Liver (tissue), 8 donors: ENCODE measurements at regions not wholly inside any gene's neighbourhood (a gene's known extent, or its start where the extent isn't known, plus 50 kb on each side); places are given as distances from the start of the nearest gene placed in this dataset.

ENCODE experiments used
- DNase-seq: peaks from one replicate; pipeline ENCODE4 v3.0.0-alpha.2; 2017; ENCODE audit warnings: low spot score
- H3K27ac ChIP-seq, 2 donors: one replicate each; pipeline ENCODE4 v1.7.0; 2013; ENCODE audit warnings: inconsistent platforms in 2 of 2, low read length in 2 of 2, control low read depth in 1 of 2, low read depth in 1 of 2, mild to moderate bottlenecking in 1 of 2
- H3K27me3 ChIP-seq, 4 donors: one replicate each; pipeline versions ENCODE4 v1.6.1 to v1.7.0; 2013; ENCODE audit warnings: low read length in 3 of 4, inconsistent platforms in 1 of 4, mild to moderate bottlenecking in 1 of 4, moderate library complexity in 1 of 4; ENCODE audit not compliant: control insufficient read depth in 4 of 4, insufficient read depth in 4 of 4
- H3K36me3 ChIP-seq, 4 donors: one replicate each; pipeline versions ENCODE4 v1.6.1 to v1.7.0; 2013; ENCODE audit warnings: low read length in 3 of 4, mild to moderate bottlenecking in 3 of 4, low read depth in 1 of 4, moderate library complexity in 1 of 4; ENCODE audit not compliant: control insufficient read depth in 4 of 4, insufficient read depth in 3 of 4
- H3K4me1 ChIP-seq, 4 donors: one replicate each; pipeline versions ENCODE4 v1.6.1 to v1.7.0; 2013; ENCODE audit warnings: low read length in 3 of 4, mild to moderate bottlenecking in 3 of 4, moderate library complexity in 1 of 4; ENCODE audit not compliant: control insufficient read depth in 4 of 4, insufficient read depth in 4 of 4
- H3K4me3 ChIP-seq, 3 donors: one replicate each; pipeline versions ENCODE4 v1.6.1 to v1.7.0; 2013; ENCODE audit warnings: low read length in 3 of 3, control low read depth in 1 of 3, low read depth in 1 of 3, mild to moderate bottlenecking in 1 of 3
- H3K9ac ChIP-seq, 2 donors: one replicate each; pipeline ENCODE4 v1.7.0; 2013; ENCODE audit warnings: low read length in 2 of 2, mild to moderate bottlenecking in 2 of 2, moderate library complexity in 2 of 2, control low read depth in 1 of 2, low read depth in 1 of 2
- H3K9me3 ChIP-seq, 4 donors: one replicate each; pipeline versions ENCODE4 v1.6.1 to v1.7.0; 2013; ENCODE audit warnings: low read length in 3 of 4; ENCODE audit not compliant: control insufficient read depth in 4 of 4
- EGR1 ChIP-seq, 2 donors: IDR thresholded peaks; 2 replicates each; pipeline ENCODE4 v1.6.1; 2016 to 2018; ENCODE audit warnings: antibody characterized with exemption in 2 of 2, low read depth in 2 of 2
- FOXA1 ChIP-seq: IDR thresholded peaks from 2 replicates; pipeline ENCODE4 v1.6.1; 2016; ENCODE audit warnings: antibody characterized with exemption
- FOXA2 ChIP-seq: IDR thresholded peaks from 2 replicates; pipeline ENCODE4 v1.6.1; 2016; ENCODE audit warnings: antibody characterized with exemption
- GABPA ChIP-seq, 2 donors: IDR thresholded peaks in 1 of 2; conservative IDR thresholded peaks in 1 of 2; 2 replicates each; pipeline ENCODE4 v1.6.1; 2016; ENCODE audit warnings: antibody characterized with exemption in 2 of 2, mild to moderate bottlenecking in 1 of 2, moderate library complexity in 1 of 2
- HNF4A ChIP-seq, 2 donors: conservative IDR thresholded peaks; 2 replicates each; pipeline ENCODE4 v1.6.1; 2016; ENCODE audit warnings: antibody characterized with exemption in 2 of 2, mild to moderate bottlenecking in 2 of 2
- HNF4G ChIP-seq: IDR thresholded peaks from 2 replicates; pipeline ENCODE4 v1.6.1; 2016; ENCODE audit warnings: antibody characterized with exemption
- JUND ChIP-seq, 2 donors: IDR thresholded peaks; 2 replicates each; pipeline ENCODE4 v1.6.1; 2016; ENCODE audit warnings: antibody characterized with exemption in 2 of 2
- NR2F2 ChIP-seq: IDR thresholded peaks from 2 replicates; pipeline ENCODE4 v1.6.1; 2016; ENCODE audit warnings: antibody characterized with exemption
- RAD21 ChIP-seq, 2 donors: IDR thresholded peaks; 2 replicates each; pipeline ENCODE4 v1.6.1; 2016; ENCODE audit warnings: antibody characterized with exemption in 2 of 2, mild to moderate bottlenecking in 2 of 2
- RXRA ChIP-seq, 2 donors: IDR thresholded peaks; 2 replicates each; pipeline ENCODE4 v1.6.1; 2017 to 2018; ENCODE audit warnings: antibody characterized with exemption in 2 of 2, mild to moderate bottlenecking in 1 of 2
- SP1 ChIP-seq: IDR thresholded peaks from 2 replicates; pipeline ENCODE4 v1.6.1; 2018; ENCODE audit warnings: antibody characterized with exemption, mild to moderate bottlenecking
- YY1 ChIP-seq: IDR thresholded peaks from 2 replicates; pipeline ENCODE4 v1.6.1; 2016; ENCODE audit warnings: antibody characterized with exemption, mild to moderate bottlenecking
- WGBS: extraction: QIAGEN DNeasy Blood & Tissue Kit; methylation state at CpG from one replicate; pipeline ENCODE4 v1.1.7; 2013; 5-methylcytosine and 5-hydroxymethylcytosine counted together
- TF ChIP-seq, protein P1 (sequence below): IDR thresholded peaks from 2 replicates; pipeline ENCODE4 v1.6.1; 2016; ENCODE audit warnings: antibody characterized with exemption, mild to moderate bottlenecking
- TF ChIP-seq, protein P2 (sequence below): IDR thresholded peaks from 2 replicates; pipeline ENCODE4 v1.6.1; 2016; ENCODE audit warnings: antibody characterized with exemption
- TF ChIP-seq, protein P3 (sequence below): fragments of 150-350 bp; IDR thresholded peaks from 2 replicates; pipeline ENCODE4 v1.5.1; 2017; ENCODE audit warnings: improper control_type of control experiment, low read depth, low read length; ENCODE audit not compliant: missing input control
- TF ChIP-seq, protein P4 (sequence below): IDR thresholded peaks from 2 replicates; pipeline ENCODE4 v1.6.1; 2016; ENCODE audit warnings: antibody characterized with exemption
- donor health status: healthy.
- donor health status: healthy.
- donor health status: healthy.
- donor health status: healthy.
- donor health status: healthy.

DNA sequence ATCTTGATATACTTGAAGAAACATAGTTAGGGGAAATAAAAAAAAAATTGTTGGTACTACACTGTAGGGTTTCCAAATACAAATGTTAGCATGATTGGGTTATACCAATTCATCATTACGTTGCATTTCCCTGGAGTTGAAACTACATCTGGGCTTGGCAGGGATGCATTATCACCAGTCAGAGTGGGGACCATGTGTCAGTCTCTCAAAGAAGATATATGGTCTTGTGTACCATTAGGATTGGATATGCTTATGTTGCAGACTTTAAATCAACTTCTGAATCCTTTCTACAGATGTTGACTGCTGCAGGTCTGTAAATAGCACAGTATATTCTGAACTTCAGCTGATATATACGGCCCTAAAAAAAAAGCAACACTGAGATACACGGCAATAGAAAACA lies 188.5 kb downstream of the SLIT2 start (continued):
- TF ChIP-seq, protein P1, sequence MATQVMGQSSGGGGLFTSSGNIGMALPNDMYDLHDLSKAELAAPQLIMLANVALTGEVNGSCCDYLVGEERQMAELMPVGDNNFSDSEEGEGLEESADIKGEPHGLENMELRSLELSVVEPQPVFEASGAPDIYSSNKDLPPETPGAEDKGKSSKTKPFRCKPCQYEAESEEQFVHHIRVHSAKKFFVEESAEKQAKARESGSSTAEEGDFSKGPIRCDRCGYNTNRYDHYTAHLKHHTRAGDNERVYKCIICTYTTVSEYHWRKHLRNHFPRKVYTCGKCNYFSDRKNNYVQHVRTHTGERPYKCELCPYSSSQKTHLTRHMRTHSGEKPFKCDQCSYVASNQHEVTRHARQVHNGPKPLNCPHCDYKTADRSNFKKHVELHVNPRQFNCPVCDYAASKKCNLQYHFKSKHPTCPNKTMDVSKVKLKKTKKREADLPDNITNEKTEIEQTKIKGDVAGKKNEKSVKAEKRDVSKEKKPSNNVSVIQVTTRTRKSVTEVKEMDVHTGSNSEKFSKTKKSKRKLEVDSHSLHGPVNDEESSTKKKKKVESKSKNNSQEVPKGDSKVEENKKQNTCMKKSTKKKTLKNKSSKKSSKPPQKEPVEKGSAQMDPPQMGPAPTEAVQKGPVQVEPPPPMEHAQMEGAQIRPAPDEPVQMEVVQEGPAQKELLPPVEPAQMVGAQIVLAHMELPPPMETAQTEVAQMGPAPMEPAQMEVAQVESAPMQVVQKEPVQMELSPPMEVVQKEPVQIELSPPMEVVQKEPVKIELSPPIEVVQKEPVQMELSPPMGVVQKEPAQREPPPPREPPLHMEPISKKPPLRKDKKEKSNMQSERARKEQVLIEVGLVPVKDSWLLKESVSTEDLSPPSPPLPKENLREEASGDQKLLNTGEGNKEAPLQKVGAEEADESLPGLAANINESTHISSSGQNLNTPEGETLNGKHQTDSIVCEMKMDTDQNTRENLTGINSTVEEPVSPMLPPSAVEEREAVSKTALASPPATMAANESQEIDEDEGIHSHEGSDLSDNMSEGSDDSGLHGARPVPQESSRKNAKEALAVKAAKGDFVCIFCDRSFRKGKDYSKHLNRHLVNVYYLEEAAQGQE = no peak
- TF ChIP-seq JUND (IDR thresholded peaks at IDR 0.05) (no peak), YY1 (no peak), HNF4G (no peak), EGR1 (IDR thresholded peaks at IDR 0.05; ENCODE audit: low read depth in 2 of 2) (no peak), NR2F2 (no peak), RXRA (IDR thresholded peaks at IDR 0.05) (no peak), FOXA1 (no peak), GABPA (IDR thresholded peaks at IDR 0.05 in 1 of 2, conservative IDR thresholded peaks at IDR 0.05 in 1 of 2) (no peak), FOXA2 (no peak), SP1 (no peak)
- TF ChIP-seq, protein P2, sequence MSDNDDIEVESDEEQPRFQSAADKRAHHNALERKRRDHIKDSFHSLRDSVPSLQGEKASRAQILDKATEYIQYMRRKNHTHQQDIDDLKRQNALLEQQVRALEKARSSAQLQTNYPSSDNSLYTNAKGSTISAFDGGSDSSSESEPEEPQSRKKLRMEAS = no peak

DNA sequence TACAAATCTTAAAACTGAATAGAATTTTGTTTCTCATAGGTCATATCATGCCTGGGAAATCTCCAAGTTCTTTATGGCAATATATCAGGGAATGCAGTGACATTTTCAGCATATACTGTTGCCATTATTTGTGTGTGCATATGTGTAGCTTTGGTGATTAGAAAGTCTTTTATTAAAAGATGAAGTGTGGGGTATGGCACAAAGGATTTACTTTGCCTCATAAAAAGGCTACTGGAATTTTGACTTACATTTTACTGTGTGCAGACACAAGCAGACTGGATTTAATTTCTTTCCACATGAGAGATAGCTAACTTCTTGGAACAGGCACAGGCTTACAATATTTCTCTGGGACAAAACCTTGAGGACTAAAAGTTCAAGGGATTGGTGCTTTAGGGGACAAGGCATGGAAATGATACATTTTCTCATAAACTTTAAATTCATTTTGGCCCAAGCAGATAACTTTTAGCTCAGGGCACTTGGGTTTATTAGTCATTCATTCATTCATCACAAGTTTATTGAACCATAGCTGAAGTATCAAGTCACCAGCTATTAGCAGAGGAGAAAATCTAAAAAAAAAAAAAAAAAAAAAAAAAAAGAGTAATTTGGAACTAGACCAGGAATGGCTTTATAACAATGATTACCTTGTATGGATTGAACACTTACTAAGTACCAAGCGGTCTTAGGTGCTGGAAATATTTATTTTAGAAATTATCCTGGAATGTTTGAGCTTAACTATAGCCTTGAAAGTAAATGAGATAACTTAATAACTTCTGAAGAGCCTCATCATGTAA lies 191.5 kb downstream of the SLIT2 start:
- Histone ChIP-seq H3K36me3 (no peaks in the 10 kb centered on the region), H3K9me3 (no peaks in the 10 kb centered on the region), H3K9ac (no peak overlapping the region), H3K4me1 (peaks cover 0 to 1% (median 0%) of the 10 kb centered on the region in 4 donors), H3K4me3 (no peak overlapping the region), H3K27me3 (no peaks in the 10 kb centered on the region), H3K27ac (no peak overlapping the region)
- TF ChIP-seq RAD21 (IDR thresholded peaks at IDR 0.05) (no peak), GABPA (IDR thresholded peaks at IDR 0.05 in 1 of 2, conservative IDR thresholded peaks at IDR 0.05 in 1 of 2) (no peak), HNF4A (conservative IDR thresholded peaks at IDR 0.05) (no peak), NR2F2 (no peak), SP1 (no peak), EGR1 (IDR thresholded peaks at IDR 0.05; ENCODE audit: low read depth in 2 of 2) (no peak)
- TF ChIP-seq, protein P3, sequence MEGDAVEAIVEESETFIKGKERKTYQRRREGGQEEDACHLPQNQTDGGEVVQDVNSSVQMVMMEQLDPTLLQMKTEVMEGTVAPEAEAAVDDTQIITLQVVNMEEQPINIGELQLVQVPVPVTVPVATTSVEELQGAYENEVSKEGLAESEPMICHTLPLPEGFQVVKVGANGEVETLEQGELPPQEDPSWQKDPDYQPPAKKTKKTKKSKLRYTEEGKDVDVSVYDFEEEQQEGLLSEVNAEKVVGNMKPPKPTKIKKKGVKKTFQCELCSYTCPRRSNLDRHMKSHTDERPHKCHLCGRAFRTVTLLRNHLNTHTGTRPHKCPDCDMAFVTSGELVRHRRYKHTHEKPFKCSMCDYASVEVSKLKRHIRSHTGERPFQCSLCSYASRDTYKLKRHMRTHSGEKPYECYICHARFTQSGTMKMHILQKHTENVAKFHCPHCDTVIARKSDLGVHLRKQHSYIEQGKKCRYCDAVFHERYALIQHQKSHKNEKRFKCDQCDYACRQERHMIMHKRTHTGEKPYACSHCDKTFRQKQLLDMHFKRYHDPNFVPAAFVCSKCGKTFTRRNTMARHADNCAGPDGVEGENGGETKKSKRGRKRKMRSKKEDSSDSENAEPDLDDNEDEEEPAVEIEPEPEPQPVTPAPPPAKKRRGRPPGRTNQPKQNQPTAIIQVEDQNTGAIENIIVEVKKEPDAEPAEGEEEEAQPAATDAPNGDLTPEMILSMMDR = no peak
- TF ChIP-seq, protein P4, sequence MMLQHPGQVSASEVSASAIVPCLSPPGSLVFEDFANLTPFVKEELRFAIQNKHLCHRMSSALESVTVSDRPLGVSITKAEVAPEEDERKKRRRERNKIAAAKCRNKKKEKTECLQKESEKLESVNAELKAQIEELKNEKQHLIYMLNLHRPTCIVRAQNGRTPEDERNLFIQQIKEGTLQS = no peak
- no peak for DNase-seq
- 82% methylated on average over 1 of the region's 1 CpG for WGBS
